HepG2 (cell line): ENCODE measurements at regions not wholly inside any gene's neighbourhood (a gene's known extent, or its start where the extent isn't known, plus 50 kb on each side); places are given as distances from the start of the nearest gene placed in this dataset.

Source experiments
- ATAC-seq: fragments of 200-7000 bp; cut with Tn5 transposase; 3 replicates; pipeline ENCODE4 v1.9.1; 2020; ENCODE audit warnings: mild to moderate bottlenecking, moderate library complexity
- BruUV-seq: library from RNA; stranded (reverse); fragments of 400-500 nt; replicated peaks from 2 replicates; lab custom pipeline; 2021; lab: Mats Ljungman, UMichigan
- CTCF ChIA-PET: fragments of 300-600 bp; formaldehyde crosslinking; extraction: SDS; loops from one replicate; lab custom pipeline; 2021; ENCODE audit warnings: low total read pairs, inconsistent platforms, low intra/inter-chr PET ratio; lab: Yijun Ruan, JAX
- POLR2A ChIA-PET: fragments of 350-600 bp; sonication (Branson Sonifier 250); formaldehyde crosslinking; loops from one replicate; lab custom pipeline; 2020; ENCODE audit warnings: antibody characterized with exemption, inconsistent platforms; lab: Yijun Ruan, JAX
- DNase-seq: peaks from one replicate; pipeline ENCODE4 v3.0.0-alpha.2; 2015; ENCODE audit warnings: low spot score
- FAIRE-seq: peaks from 3 replicates; lab custom pipeline; 2011; peaks lifted over from hg19 to GRCh38; lab: Jason Lieb, UNC
- H2AFZ ChIP-seq: one replicate; pipeline ENCODE4 v1.6.1; 2011; ENCODE audit warnings: low read length, inconsistent platforms
- H3K27ac ChIP-seq: fragments of 300-600 bp; 3 replicates; pipeline ENCODE4 v1.8.0; 2011; ENCODE audit warnings: mixed run types, mild to moderate bottlenecking, mixed read lengths, low read length, inconsistent platforms; ENCODE audit not compliant: insufficient read depth; ENCODE audit errors: extremely low read length
- H3K27me3 ChIP-seq, 2 experiments: fragments of 200-600 bp in 1 of 2; 2 replicates in 1 of 2; 3 replicates in 1 of 2; pipeline versions ENCODE4 v1.6.0 to v1.8.0; 2011; ENCODE audit warnings: low read length in 2 of 2, mild to moderate bottlenecking in 2 of 2, moderate library complexity in 2 of 2, inconsistent platforms in 1 of 2; ENCODE audit not compliant: insufficient read depth in 2 of 2, control insufficient read depth in 1 of 2
- H3K36me3 ChIP-seq, 2 experiments: fragments of 200-600 bp in 1 of 2; replicated peaks in 1 of 2; 2 replicates in 1 of 2; 3 replicates in 1 of 2; pipeline versions ENCODE4 v1.5.1 to v1.8.0; 2011; ENCODE audit warnings: low read length in 2 of 2, inconsistent platforms in 1 of 2; ENCODE audit not compliant: insufficient read depth in 2 of 2, control insufficient read depth in 1 of 2
- H3K4me1 ChIP-seq: 2 replicates; pipeline ENCODE4 v1.5.1; 2012; ENCODE audit warnings: low read length, inconsistent platforms; ENCODE audit not compliant: insufficient read depth
- H3K4me2 ChIP-seq: 2 replicates; pipeline ENCODE4 v1.6.0; 2011; ENCODE audit warnings: low read depth, low read length, inconsistent platforms
- H3K4me3 ChIP-seq, 3 experiments: fragments of 200-600 bp in 1 of 3; sonication (generic), shearing (Covaris generic) in 1 of 3; replicated peaks in 1 of 3; 2 replicates each; pipeline ENCODE4 v1.5.1; 2011 to 2016; ENCODE audit warnings: low read length in 3 of 3, inconsistent platforms in 2 of 3, low read depth in 2 of 3, mild to moderate bottlenecking in 2 of 3, control low read depth in 1 of 3, mixed read lengths in 1 of 3; ENCODE audit not compliant: insufficient read depth in 1 of 3
- H3K79me2 ChIP-seq: one replicate; pipeline ENCODE4 v1.6.1; 2011; ENCODE audit warnings: low read length, inconsistent platforms; ENCODE audit not compliant: insufficient read depth
- H3K9ac ChIP-seq: 2 replicates; pipeline ENCODE4 v1.6.0; 2011; ENCODE audit warnings: mild to moderate bottlenecking, low read depth, low read length, inconsistent platforms; ENCODE audit not compliant: insufficient read depth
- H3K9me3 ChIP-seq: 2 replicates; pipeline ENCODE4 v1.5.1; 2012; ENCODE audit warnings: mild to moderate bottlenecking, low read length
- H4K20me1 ChIP-seq: 2 replicates; pipeline ENCODE4 v1.6.0; 2011; ENCODE audit warnings: inconsistent platforms, mild to moderate bottlenecking, low read length, moderate library complexity; ENCODE audit not compliant: insufficient read depth
- ARNTL ChIP-seq: sonication (generic); formaldehyde crosslinking; IDR thresholded peaks from 2 replicates; pipeline ENCODE4 v1.4.0; 2020; ENCODE audit warnings: mild to moderate bottlenecking, missing genetic modification reagents
- CAMTA2 ChIP-seq: sonication (generic); formaldehyde crosslinking; IDR thresholded peaks from 2 replicates; pipeline ENCODE4 v1.4.0; 2020; ENCODE audit warnings: mild to moderate bottlenecking, missing genetic modification reagents, borderline replicate concordance
- EHMT2 ChIP-seq: fragments of 200-600 bp; sonication (generic); IDR thresholded peaks from 2 replicates; pipeline ENCODE4 v1.7.0; 2017; ENCODE audit warnings: antibody characterized with exemption, low read depth, low read length, borderline replicate concordance
- FOXK1 ChIP-seq: sonication (generic); formaldehyde crosslinking; IDR thresholded peaks from 2 replicates; pipeline ENCODE4 v1.4.0; 2020; ENCODE audit warnings: low read depth, missing genetic modification reagents, borderline replicate concordance
- RBM39 ChIP-seq: fragments of 200-400 bp; formaldehyde crosslinking; IDR thresholded peaks from one replicate; pipeline ENCODE4 v1.6.1; 2018; ENCODE audit warnings: antibody characterized with exemption, mild to moderate bottlenecking, low read depth, low read length; ENCODE audit not compliant: poor library complexity, severe bottlenecking
- SMAD9 ChIP-seq: sonication (generic); formaldehyde crosslinking; IDR thresholded peaks from 2 replicates; pipeline ENCODE4 v1.5.1; 2020; ENCODE audit warnings: mild to moderate bottlenecking, missing genetic modification reagents
- SMYD3 ChIP-seq: sonication (generic); formaldehyde crosslinking; IDR thresholded peaks from 2 replicates; pipeline ENCODE4 v1.8.1; 2023; ENCODE audit warnings: mild to moderate bottlenecking, missing genetic modification reagents
- TRIM22 ChIP-seq: fragments of 450-650 bp; IDR thresholded peaks from 2 replicates; pipeline ENCODE4 v1.6.1; 2017
- ZKSCAN5 ChIP-seq: sonication (generic); formaldehyde crosslinking; IDR thresholded peaks from 2 replicates; pipeline ENCODE4 v1.5.1; 2020; ENCODE audit warnings: mild to moderate bottlenecking, missing genetic modification reagents
- ZNF33A ChIP-seq: sonication (generic); formaldehyde crosslinking; IDR thresholded peaks from 2 replicates; pipeline ENCODE4 v1.5.1; 2020; ENCODE audit warnings: missing genetic modification reagents, mild to moderate bottlenecking, moderate library complexity, borderline replicate concordance
- ZNF383 ChIP-seq: sonication (generic); formaldehyde crosslinking; IDR thresholded peaks from 2 replicates; pipeline ENCODE4 v1.4.0; 2020; ENCODE audit warnings: missing genetic modification reagents, mild to moderate bottlenecking, borderline replicate concordance
- ZNF44 ChIP-seq: sonication (generic); formaldehyde crosslinking; IDR thresholded peaks from 2 replicates; pipeline ENCODE4 v1.5.1; 2020; ENCODE audit warnings: mild to moderate bottlenecking, missing genetic modification reagents
- ZNF468 ChIP-seq: sonication (generic); formaldehyde crosslinking; IDR thresholded peaks from 2 replicates; pipeline ENCODE4 v1.8.0; 2022; ENCODE audit warnings: mild to moderate bottlenecking, moderate library complexity, missing genetic modification reagents
- ZSCAN12 ChIP-seq: sonication (generic); formaldehyde crosslinking; IDR thresholded peaks from 2 replicates; pipeline ENCODE4 v1.9.0; 2021; ENCODE audit warnings: mild to moderate bottlenecking, missing genetic modification reagents
- WGBS: methylation state at CpG from one replicate; pipeline ENCODE4 v1.1.6; 2017; ENCODE audit warnings: low lambda C conversion rate; 5-methylcytosine and 5-hydroxymethylcytosine counted together
- in situ Hi-C: cut with HindIII; loops from 2 replicates; pipeline ENCODE4 v1.10.0; 2017; ENCODE audit warnings: low pct_unique_long_range_greater_than_20kb; ENCODE audit not compliant: extremely low pct_ligation_motif_present
- intact Hi-C: fragments of 100-400 bp; cut with micrococcal nuclease; formaldehyde crosslinking; loops from one replicate; pipeline ENCODE4 v1.10.0; 2022; ENCODE audit not compliant: unreplicated experiment
- TF ChIP-seq, protein P1 (sequence below): sonication (generic); formaldehyde crosslinking; IDR thresholded peaks from 2 replicates; pipeline ENCODE4 v1.5.1; 2020; ENCODE audit warnings: missing genetic modification reagents, mild to moderate bottlenecking, borderline replicate concordance

- no peak for FAIRE-seq
Observed at GRCh38 chr10:117933036-117933435, 113.7 kb downstream of the RAB11FIP2 start.

GRCh38 chr10:117934477-117934876, 112.3 kb downstream of the RAB11FIP2 start:
- POLR2A ChIA-PET, result no interaction called here
- in situ Hi-C loops (no loop called here), intact Hi-C loops (no loop called here)
- ATAC-seq (no peak), FAIRE-seq (no peak), DNase-seq (no peak)
- Histone ChIP-seq H3K27me3 (peaks cover 0 to 12% of the 10 kb centered on the region in 2 experiments; a peak in 2 of 5 replicates), H3K27ac (no peak overlapping the region), H3K9ac (no peak overlapping the region), H3K4me1 (no peaks in the 10 kb centered on the region), H3K36me3 (no peaks in the 10 kb centered on the region), H3K79me2 (no peaks in the 10 kb centered on the region), H3K9me3 (no peaks in the 10 kb centered on the region), H4K20me1 (no peaks in the 10 kb centered on the region), H3K4me2 (no peak overlapping the region), H3K4me3 (no peak overlapping the region), H2AFZ (no peak overlapping the region)
- CTCF ChIA-PET, result no interaction called here
- WGBS, result 60% methylated on average over 3 of the region's 3 CpGs
- no TSS peak for BruUV-seq
- TF ChIP-seq ZSCAN12 (CRISPR knock-in tag) (no peak), SMAD9 (no peak), SMYD3 (CRISPR knock-in tag) (no peak), ZNF44 (CRISPR knock-in tag) (no peak), ARNTL (CRISPR knock-in tag) (no peak), FOXK1 (no peak), CAMTA2 (CRISPR knock-in tag) (no peak), ZKSCAN5 (CRISPR knock-in tag) (no peak), ZNF468 (CRISPR knock-in tag) (no peak), TRIM22 (no peak), EHMT2 (no peak), ZNF383 (CRISPR knock-in tag) (no peak), RBM39 (no peak)

More at GRCh38 chr10:117933036-117933435, 113.7 kb downstream of the RAB11FIP2 start:
- no TSS peak for BruUV-seq
- ATAC-seq, result no peak
- POLR2A ChIA-PET, result no interaction called here
- H3K27me3 ChIP-seq, result peaks cover 0 to 9% of the 10 kb centered on the region in 2 experiments; a peak in 1 of 5 replicates
- H3K4me3 ChIP-seq, result no peak overlapping the region
- 14% methylated on average over 3 of the region's 3 CpGs for WGBS
- no peak overlapping the region for H3K27ac ChIP-seq
- H3K9ac ChIP-seq, result no peak overlapping the region
- intact Hi-C loops (no loop called here), in situ Hi-C loops (no loop called here)
- no peaks in the 10 kb centered on the region for H3K4me1 ChIP-seq
- H3K4me2 ChIP-seq, result no peak overlapping the region
- TF ChIP-seq, protein P1, sequence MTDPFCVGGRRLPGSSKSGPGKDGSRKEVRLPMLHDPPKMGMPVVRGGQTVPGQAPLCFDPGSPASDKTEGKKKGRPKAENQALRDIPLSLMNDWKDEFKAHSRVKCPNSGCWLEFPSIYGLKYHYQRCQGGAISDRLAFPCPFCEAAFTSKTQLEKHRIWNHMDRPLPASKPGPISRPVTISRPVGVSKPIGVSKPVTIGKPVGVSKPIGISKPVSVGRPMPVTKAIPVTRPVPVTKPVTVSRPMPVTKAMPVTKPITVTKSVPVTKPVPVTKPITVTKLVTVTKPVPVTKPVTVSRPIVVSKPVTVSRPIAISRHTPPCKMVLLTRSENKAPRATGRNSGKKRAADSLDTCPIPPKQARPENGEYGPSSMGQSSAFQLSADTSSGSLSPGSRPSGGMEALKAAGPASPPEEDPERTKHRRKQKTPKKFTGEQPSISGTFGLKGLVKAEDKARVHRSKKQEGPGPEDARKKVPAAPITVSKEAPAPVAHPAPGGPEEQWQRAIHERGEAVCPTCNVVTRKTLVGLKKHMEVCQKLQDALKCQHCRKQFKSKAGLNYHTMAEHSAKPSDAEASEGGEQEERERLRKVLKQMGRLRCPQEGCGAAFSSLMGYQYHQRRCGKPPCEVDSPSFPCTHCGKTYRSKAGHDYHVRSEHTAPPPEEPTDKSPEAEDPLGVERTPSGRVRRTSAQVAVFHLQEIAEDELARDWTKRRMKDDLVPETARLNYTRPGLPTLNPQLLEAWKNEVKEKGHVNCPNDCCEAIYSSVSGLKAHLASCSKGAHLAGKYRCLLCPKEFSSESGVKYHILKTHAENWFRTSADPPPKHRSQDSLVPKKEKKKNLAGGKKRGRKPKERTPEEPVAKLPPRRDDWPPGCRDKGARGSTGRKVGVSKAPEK, result no peak
- no peak for TF ChIP-seq ZNF33A (CRISPR knock-in tag)
- no peaks in the 10 kb centered on the region for H4K20me1 ChIP-seq
- H3K9me3 ChIP-seq, result no peaks in the 10 kb centered on the region
- H2AFZ ChIP-seq, result no peak overlapping the region
- no peaks in the 10 kb centered on the region for H3K36me3 ChIP-seq
- CTCF ChIA-PET, result no interaction called here
- H3K79me2 ChIP-seq, result no peaks in the 10 kb centered on the region
- no peak for DNase-seq
